Peyer's patch (tissue), 4 donors: ENCODE measurements at regions not wholly inside any gene's neighbourhood (a gene's known extent, or its start where the extent isn't known, plus 50 kb on each side); places are given as distances from the start of the nearest gene placed in this dataset.

Source experiments
- POLR2A ChIP-seq, 2 donors: fragments of 450-650 bp; IDR thresholded peaks; one replicate each; pipeline ENCODE4 v1.5.1; 2017; ENCODE audit warnings: antibody characterized with exemption in 2 of 2, mild to moderate bottlenecking in 2 of 2, moderate library complexity in 2 of 2
- TF ChIP-seq, protein P1 (sequence below), 6 experiments: fragments of 450-650 bp in 4 of 6; fragments of 200-600 bp in 2 of 6; sonication (generic) in 1 of 6; IDR thresholded peaks; one replicate each; pipeline ENCODE4 v1.5.1; 2017 to 2019; ENCODE audit warnings: antibody characterized with exemption in 6 of 6, mild to moderate bottlenecking in 3 of 6, moderate library complexity in 1 of 6

DNA sequence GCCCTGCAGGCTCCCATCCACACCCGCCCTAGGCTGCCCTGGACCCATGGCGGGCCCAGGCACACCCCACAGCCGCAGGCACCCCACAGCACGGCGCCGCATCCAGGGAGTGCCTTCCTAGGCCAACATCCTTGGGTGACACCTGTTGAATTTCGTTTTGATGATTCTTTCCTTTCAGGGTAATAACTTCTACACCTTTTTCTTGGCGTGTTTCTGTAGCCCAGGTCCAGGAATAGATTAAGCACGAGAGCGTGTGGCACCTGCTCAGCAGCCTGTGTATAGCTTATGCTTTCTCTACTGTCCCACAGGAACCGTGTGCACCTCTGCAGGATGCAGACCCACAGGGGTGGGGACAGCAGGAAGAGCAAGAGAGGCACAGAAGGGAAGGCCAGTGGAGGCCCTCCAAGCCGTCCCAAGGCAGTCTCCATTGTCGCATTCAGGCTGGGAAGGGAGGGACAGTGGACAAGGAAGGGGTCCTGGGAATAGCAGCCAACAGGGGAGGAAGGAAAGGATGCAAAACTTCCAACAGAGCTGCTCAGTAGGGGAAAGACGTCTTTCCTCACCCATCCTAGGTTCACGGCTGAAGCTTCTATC is 118.1 kb upstream of the AFDN start:
- TF ChIP-seq, protein P1, sequence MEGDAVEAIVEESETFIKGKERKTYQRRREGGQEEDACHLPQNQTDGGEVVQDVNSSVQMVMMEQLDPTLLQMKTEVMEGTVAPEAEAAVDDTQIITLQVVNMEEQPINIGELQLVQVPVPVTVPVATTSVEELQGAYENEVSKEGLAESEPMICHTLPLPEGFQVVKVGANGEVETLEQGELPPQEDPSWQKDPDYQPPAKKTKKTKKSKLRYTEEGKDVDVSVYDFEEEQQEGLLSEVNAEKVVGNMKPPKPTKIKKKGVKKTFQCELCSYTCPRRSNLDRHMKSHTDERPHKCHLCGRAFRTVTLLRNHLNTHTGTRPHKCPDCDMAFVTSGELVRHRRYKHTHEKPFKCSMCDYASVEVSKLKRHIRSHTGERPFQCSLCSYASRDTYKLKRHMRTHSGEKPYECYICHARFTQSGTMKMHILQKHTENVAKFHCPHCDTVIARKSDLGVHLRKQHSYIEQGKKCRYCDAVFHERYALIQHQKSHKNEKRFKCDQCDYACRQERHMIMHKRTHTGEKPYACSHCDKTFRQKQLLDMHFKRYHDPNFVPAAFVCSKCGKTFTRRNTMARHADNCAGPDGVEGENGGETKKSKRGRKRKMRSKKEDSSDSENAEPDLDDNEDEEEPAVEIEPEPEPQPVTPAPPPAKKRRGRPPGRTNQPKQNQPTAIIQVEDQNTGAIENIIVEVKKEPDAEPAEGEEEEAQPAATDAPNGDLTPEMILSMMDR (IDR thresholded peaks at IDR 0.05), result no peak
- TF ChIP-seq POLR2A (IDR thresholded peaks at IDR 0.05), result no peak
